RWPE1 (cell line): ENCODE measurements at regions not wholly inside any gene's neighbourhood (a gene's known extent, or its start where the extent isn't known, plus 50 kb on each side); places are given as distances from the start of the nearest gene placed in this dataset.

Source experiments
- CTCF ChIA-PET: fragments of 350-600 bp; sonication (Branson Sonifier 250); formaldehyde crosslinking; extraction: SDS; loops from one replicate; lab custom pipeline; 2021; lab: Yijun Ruan, JAX
- POLR2A ChIA-PET: fragments of 400-600 bp; formaldehyde crosslinking; extraction: SDS; loops from one replicate; lab custom pipeline; 2020; ENCODE audit warnings: antibody characterized with exemption; ENCODE audit not compliant: low non-redundant PET; lab: Yijun Ruan, JAX
- DNase-seq: peaks from one replicate; pipeline ENCODE4 v3.0.0; 2012; ENCODE audit warnings: low spot score
- H3K27ac ChIP-seq: fragments of 450-650 bp; 2 replicates; pipeline ENCODE4 v1.5.1; 2017
- CTCF ChIP-seq: fragments of 450-650 bp; conservative IDR thresholded peaks from 2 replicates; pipeline ENCODE4 v1.5.1; 2017; ENCODE audit warnings: low read depth, mild to moderate bottlenecking

- DNase-seq = no peak
- no peak for TF ChIP-seq CTCF
- no peak overlapping the region for H3K27ac ChIP-seq
- ChIA-PET POLR2A (no interaction called here), CTCF (no interaction called here)
These were observed 146.5 kb downstream of the SYK start for GRCh38 chr9:90948156-90948555.

- no peak for TF ChIP-seq CTCF
- H3K27ac ChIP-seq = no peak overlapping the region
- ChIA-PET POLR2A (no interaction called here), CTCF (interaction anchor here (0.7 kb wide), 1 partner anchor 624 kb away, joined by 3 read pairs; no protein-coding TSS in a partner anchor)
- no peak for DNase-seq
These were observed 149.0 kb downstream of the SYK start for GRCh38 chr9:90950600-90950999.

GRCh38 chr9:90953200-90953599 lies 151.6 kb downstream of the SYK start:
- no peak for TF ChIP-seq CTCF
- no peak overlapping the region for H3K27ac ChIP-seq
- POLR2A ChIA-PET = no interaction called here
- no peak for DNase-seq
- CTCF ChIA-PET = interaction anchor here (0.7 to 1.3 kb wide), 2 partner anchors 47 to 155 kb away, joined by 3 read pairs; no protein-coding TSS in a partner anchor

GRCh38 chr9:90953805-90954204 lies 152.2 kb downstream of the SYK start:
- CTCF ChIA-PET = interaction anchor here (0.7 to 1.3 kb wide), 3 partner anchors 46 to 268 kb away, joined by 3 to 5 read pairs (median 3); no protein-coding TSS in a partner anchor
- POLR2A ChIA-PET = no interaction called here
- no peak for TF ChIP-seq CTCF
- H3K27ac ChIP-seq = no peak overlapping the region
- DNase-seq = no peak

GRCh38 chr9:90956026-90956810 lies 154.6 kb downstream of the SYK start:
- POLR2A ChIA-PET = interaction anchor here (0.6 kb wide), 1 partner anchor 28 kb away, joined by 3 read pairs; no protein-coding TSS in a partner anchor
- no peak overlapping the region for H3K27ac ChIP-seq
- TF ChIP-seq CTCF = no peak
- peak; percentile 45 for DNase-seq
- CTCF ChIA-PET = interaction anchor here (0.6 to 1.3 kb wide), 2 partner anchors 7 to 9 kb away, joined by 3 to 4 read pairs; no protein-coding TSS in a partner anchor

- TF ChIP-seq CTCF = no peak
- POLR2A ChIA-PET = no interaction called here
- CTCF ChIA-PET = interaction anchor here (0.6 kb wide), 1 partner anchor 11 kb away, joined by 4 read pairs; no protein-coding TSS in a partner anchor
- H3K27ac ChIP-seq = no peak overlapping the region
- no peak for DNase-seq
These were observed 156.7 kb downstream of the SYK start for GRCh38 chr9:90958328-90958727.
